HEK293 (cell line): ENCODE measurements at regions not wholly inside any gene's neighbourhood (a gene's known extent, or its start where the extent isn't known, plus 50 kb on each side); places are given as distances from the start of the nearest gene placed in this dataset.
"Not testable (repeated sequence)": the region's sequence is repeated elsewhere in the genome, so short reads cannot be mapped to it uniquely, and the experiment has no call there.

Experiments used
- CTCF ChIA-PET: fragments of 350-600 bp; formaldehyde crosslinking; extraction: SDS; loops from one replicate; lab custom pipeline; 2021; ENCODE audit warnings: antibody characterized with exemption; lab: Yijun Ruan, JAX
- POLR2A ChIA-PET: fragments of 300-600 bp; formaldehyde crosslinking; extraction: SDS; loops from one replicate; lab custom pipeline; 2020; ENCODE audit warnings: antibody characterized with exemption, inconsistent platforms; lab: Yijun Ruan, JAX
- H3K27ac ChIP-seq: fragments of 200-500 bp; sonication (Bioruptor generic); 2 replicates; pipeline ENCODE4 v1.5.1; 2014; ENCODE audit warnings: low read depth, low read length, control low read depth, inconsistent platforms; ENCODE audit errors: extremely low read depth
- H3K36me3 ChIP-seq, 2 experiments: fragments of 200-500 bp in 1 of 2; sonication (Bioruptor generic) in 1 of 2; 1 replicate in 1 of 2; 2 replicates in 1 of 2; pipeline ENCODE4 v1.5.1; 2014 to 2017; ENCODE audit warnings: inconsistent platforms in 2 of 2, low read length in 2 of 2; ENCODE audit not compliant: control insufficient read depth in 2 of 2, insufficient read depth in 1 of 2
- H3K4me1 ChIP-seq: fragments of 200-500 bp; sonication (Bioruptor generic); 2 replicates; pipeline ENCODE4 v1.5.1; 2014; ENCODE audit warnings: mild to moderate bottlenecking, low read length, inconsistent platforms; ENCODE audit not compliant: control insufficient read depth, insufficient read depth
- H3K4me3 ChIP-seq: 2 replicates; pipeline ENCODE4 v1.5.1; 2011; ENCODE audit warnings: low read depth, mild to moderate bottlenecking, control low read depth, low read length, moderate library complexity
- H3K9me3 ChIP-seq: fragments of 200-500 bp; sonication (Bioruptor generic); 2 replicates; pipeline ENCODE4 v1.5.1; 2014; ENCODE audit warnings: low read depth, low read length, inconsistent platforms; ENCODE audit not compliant: control insufficient read depth, insufficient read depth
- ATF2 ChIP-seq: fragments of 450-650 bp; formaldehyde crosslinking; IDR thresholded peaks from 2 replicates; pipeline ENCODE4 v1.5.1; 2016; ENCODE audit warnings: missing biosample characterization, missing genetic modification characterization, low read depth
- HOXA7 ChIP-seq: sonication (generic); formaldehyde crosslinking; IDR thresholded peaks from 2 replicates; pipeline ENCODE4 v1.8.1; 2022; ENCODE audit warnings: missing genetic modification reagents, borderline replicate concordance
- KLF1 ChIP-seq: fragments of 450-650 bp; formaldehyde crosslinking; IDR thresholded peaks from 2 replicates; pipeline ENCODE4 v1.5.1; 2016; ENCODE audit warnings: missing biosample characterization, missing genetic modification characterization
- MEIS1 ChIP-seq: sonication (generic); formaldehyde crosslinking; IDR thresholded peaks from 2 replicates; pipeline ENCODE4 v1.8.1; 2022; ENCODE audit warnings: missing genetic modification reagents, mild to moderate bottlenecking, borderline replicate concordance
- MYNN ChIP-seq: fragments of 450-650 bp; formaldehyde crosslinking; IDR thresholded peaks from 2 replicates; pipeline ENCODE4 v1.5.1; 2016; ENCODE audit warnings: missing biosample characterization, missing genetic modification characterization, borderline replicate concordance
- OSR2 ChIP-seq: fragments of 450-650 bp; formaldehyde crosslinking; IDR thresholded peaks from 2 replicates; pipeline ENCODE4 v1.5.1; 2016; ENCODE audit warnings: missing biosample characterization, missing genetic modification characterization
- PRDM4 ChIP-seq: fragments of 450-650 bp; formaldehyde crosslinking; IDR thresholded peaks from 2 replicates; pipeline ENCODE4 v1.5.1; 2017; ENCODE audit warnings: missing biosample characterization, missing genetic modification characterization
- PRDM6 ChIP-seq: fragments of 450-650 bp; formaldehyde crosslinking; IDR thresholded peaks from 2 replicates; pipeline ENCODE4 v1.5.1; 2017; ENCODE audit warnings: missing biosample characterization, missing genetic modification characterization
- SETDB1 ChIP-seq: IDR thresholded peaks from one replicate; pipeline ENCODE4 v1.6.1; 2017; ENCODE audit warnings: mild to moderate bottlenecking, low read length, moderate library complexity, mixed read lengths; ENCODE audit not compliant: insufficient read length
- SP7 ChIP-seq: fragments of 450-650 bp; formaldehyde crosslinking; IDR thresholded peaks from 2 replicates; pipeline ENCODE4 v1.5.1; 2016; ENCODE audit warnings: missing biosample characterization, missing genetic modification characterization
- ZBTB21 ChIP-seq: fragments of 450-650 bp; formaldehyde crosslinking; IDR thresholded peaks from 2 replicates; pipeline ENCODE4 v1.5.1; 2017; ENCODE audit warnings: missing biosample characterization, missing genetic modification characterization
- ZBTB26 ChIP-seq: fragments of 450-650 bp; formaldehyde crosslinking; optimal IDR thresholded peaks from 2 replicates; pipeline ENCODE3; 2016; ENCODE audit warnings: missing biosample characterization, mild to moderate bottlenecking, missing genetic modification characterization
- ZBTB44 ChIP-seq: fragments of 450-650 bp; IDR thresholded peaks from 2 replicates; pipeline ENCODE4 v1.5.1; 2018; ENCODE audit warnings: missing biosample characterization, mild to moderate bottlenecking, missing genetic modification characterization
- ZBTB48 ChIP-seq: fragments of 450-650 bp; formaldehyde crosslinking; IDR thresholded peaks from 2 replicates; pipeline ENCODE4 v1.5.1; 2016; ENCODE audit warnings: missing biosample characterization, missing genetic modification characterization
- ZBTB8A ChIP-seq: fragments of 450-650 bp; formaldehyde crosslinking; IDR thresholded peaks from 2 replicates; pipeline ENCODE4 v1.5.1; 2016; ENCODE audit warnings: missing biosample characterization, missing genetic modification characterization
- ZNF132 ChIP-seq: fragments of 450-650 bp; formaldehyde crosslinking; IDR thresholded peaks from 2 replicates; pipeline ENCODE4 v1.5.1; 2017; ENCODE audit warnings: missing biosample characterization, missing genetic modification characterization, borderline replicate concordance
- ZNF19 ChIP-seq: fragments of 450-650 bp; formaldehyde crosslinking; IDR thresholded peaks from 2 replicates; pipeline ENCODE4; 2016; ENCODE audit warnings: missing biosample characterization, missing genetic modification characterization, low read depth
- ZNF530 ChIP-seq: fragments of 450-650 bp; formaldehyde crosslinking; IDR thresholded peaks from 2 replicates; pipeline ENCODE4 v1.5.1; 2016; ENCODE audit warnings: low read depth, missing biosample characterization, missing genetic modification characterization
- ZNF544 ChIP-seq: fragments of 450-650 bp; formaldehyde crosslinking; IDR thresholded peaks from 2 replicates; pipeline ENCODE4 v1.5.0; 2017; ENCODE audit warnings: missing biosample characterization, missing genetic modification characterization
- ZNF654 ChIP-seq: fragments of 450-650 bp; formaldehyde crosslinking; IDR thresholded peaks from 2 replicates; pipeline ENCODE4 v1.5.1; 2016; ENCODE audit warnings: low read depth, missing biosample characterization, missing genetic modification characterization
- ZNF776 ChIP-seq: fragments of 450-650 bp; formaldehyde crosslinking; IDR thresholded peaks from 2 replicates; pipeline ENCODE4 v1.5.0; 2017; ENCODE audit warnings: missing biosample characterization, missing genetic modification characterization, borderline replicate concordance
- ZSCAN5A ChIP-seq: fragments of 450-650 bp; formaldehyde crosslinking; IDR thresholded peaks from 2 replicates; pipeline ENCODE4 v1.5.1; 2016; ENCODE audit warnings: missing biosample characterization, missing genetic modification characterization

- no peak for TF ChIP-seq ZNF544 (tag by site-specific recombination)
- no peak for TF ChIP-seq ZNF776 (tag by site-specific recombination)
- TF ChIP-seq ZNF654 = no peak
- no peak for TF ChIP-seq ZBTB8A (tag by site-specific recombination)
- TF ChIP-seq ATF2 (tag by site-specific recombination) = no peak
- no peak for TF ChIP-seq HOXA7 (CRISPR knock-in tag)
- TF ChIP-seq SP7 (tag by site-specific recombination) = no peak
- TF ChIP-seq KLF1 (tag by site-specific recombination) = no peak
- TF ChIP-seq ZSCAN5A = no peak
- no peak for TF ChIP-seq OSR2 (tag by site-specific recombination)
- TF ChIP-seq ZBTB48 = no peak
- TF ChIP-seq PRDM6 (tag by site-specific recombination) = no peak
- no peak for TF ChIP-seq ZNF19 (tag by site-specific recombination)
- no peak for TF ChIP-seq ZNF132
- no peak for TF ChIP-seq MEIS1
- TF ChIP-seq ZBTB44 (tag by site-specific recombination) = no peak
- no peaks in the 10 kb centered on the region for H3K4me1 ChIP-seq
- no peaks in the 10 kb centered on the region for H3K9me3 ChIP-seq
- H3K27ac ChIP-seq = no peak overlapping the region
- no peak overlapping the region for H3K4me3 ChIP-seq
- CTCF ChIA-PET = no interaction called here
- no peaks in the 10 kb centered on the region for H3K36me3 ChIP-seq
- POLR2A ChIA-PET = no interaction called here
Measured at GRCh38 chr6:164045082-164045481, 630.6 kb downstream of the QKI start.

GRCh38 chr6:164043656-164044055 is 629.1 kb downstream of the QKI start:
- H3K4me3 ChIP-seq, H3K9me3 ChIP-seq, POLR2A ChIA-PET, H3K4me1 ChIP-seq, H3K27ac ChIP-seq, H3K36me3 ChIP-seq: not testable (repeated sequence)
- CTCF ChIA-PET = interaction anchor here (0.6 kb wide), 1 partner anchor 873 kb away, joined by 4 read pairs; no protein-coding TSS in a partner anchor
- TF ChIP-seq SETDB1 = peak; percentile 81

- no peak overlapping the region for H3K4me3 ChIP-seq
- CTCF ChIA-PET = no interaction called here
- no peaks in the 10 kb centered on the region for H3K9me3 ChIP-seq
- TF ChIP-seq ZNF530 (tag by site-specific recombination) (no peak), ZBTB21 (no peak), ZBTB26 (tag by site-specific recombination) (no peak), SETDB1 (no peak), PRDM4 (tag by site-specific recombination) (no peak), MYNN (tag by site-specific recombination) (no peak)
- no peaks in the 10 kb centered on the region for H3K4me1 ChIP-seq
- H3K36me3 ChIP-seq = no peaks in the 10 kb centered on the region
- POLR2A ChIA-PET = no interaction called here
- H3K27ac ChIP-seq = no peak overlapping the region
Measured at GRCh38 chr6:164042212-164042611, 627.7 kb downstream of the QKI start.
